Stimulated activated CD4-positive, alpha-beta T cell treated with anti-CD3 and anti-CD28 coated beads, Interleukin-2, amount 100 ng/mL, for 48 hours (primary cell): ENCODE measurements at regions not wholly inside any gene's neighbourhood (a gene's known extent, or its start where the extent isn't known, plus 50 kb on each side); places are given as distances from the start of the nearest gene placed in this dataset.
"Not testable (repeated sequence)": the region's sequence is repeated elsewhere in the genome, so short reads cannot be mapped to it uniquely, and the experiment has no call there.

ENCODE experiments used
- DNase-seq, 2 donors: peaks; one replicate each; pipeline ENCODE4 v3.0.0-alpha.2; 2020

- no peak for DNase-seq
Observed at GRCh38 chr6:44036699-44037101, 90.6 kb downstream of the MRPL14 start.

- DNase-seq, result no peak
Observed at GRCh38 chr6:44036196-44036595, 91.1 kb downstream of the MRPL14 start.

DNA sequence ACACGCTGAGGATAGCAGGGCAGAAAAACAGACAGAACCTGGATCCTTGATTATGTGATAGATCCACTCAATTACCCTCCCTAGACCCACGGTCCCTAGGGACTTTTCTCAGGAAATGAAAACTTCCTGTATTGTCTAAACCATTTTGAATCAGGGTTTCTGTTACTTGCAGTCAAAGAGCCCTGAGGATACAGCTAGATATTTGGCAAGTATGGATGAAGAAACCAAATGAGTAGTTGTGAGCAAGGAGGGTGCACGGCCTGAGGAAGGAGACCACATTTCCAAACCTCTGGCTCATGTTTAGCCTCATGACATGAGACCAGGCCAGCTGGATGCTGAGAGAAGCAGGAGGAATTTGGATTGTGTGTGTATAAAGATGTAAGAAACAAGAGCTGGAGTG is 91.6 kb downstream of the MRPL14 start:
- no peak for DNase-seq

- DNase-seq, result no peak
Observed at GRCh38 chr6:44034931-44035345, 92.3 kb downstream of the MRPL14 start.

DNA sequence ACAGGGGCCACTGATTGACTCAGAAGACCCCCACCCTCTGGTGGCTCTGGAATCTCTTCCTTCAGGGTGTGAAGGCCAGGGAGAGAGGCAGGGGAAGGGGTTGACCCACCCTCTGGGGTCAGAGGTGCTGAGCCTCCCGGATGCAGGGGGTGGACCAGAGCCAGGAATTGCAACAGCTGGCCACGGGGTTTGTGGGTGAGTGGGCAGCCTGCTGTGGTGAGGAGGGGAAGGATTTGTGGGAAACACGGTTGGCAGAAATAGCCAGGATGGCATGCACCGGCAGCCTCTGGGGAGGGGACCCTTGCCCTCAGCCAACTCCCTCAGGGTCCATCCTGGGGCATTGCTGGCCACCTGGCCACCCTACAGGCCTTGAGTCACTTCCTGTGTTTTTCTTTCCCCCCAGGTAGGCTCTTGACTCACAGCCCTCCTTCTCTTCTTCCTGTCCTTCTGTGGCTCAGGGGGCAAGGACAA is 92.8 kb downstream of the MRPL14 start:
- no peak for DNase-seq

DNA sequence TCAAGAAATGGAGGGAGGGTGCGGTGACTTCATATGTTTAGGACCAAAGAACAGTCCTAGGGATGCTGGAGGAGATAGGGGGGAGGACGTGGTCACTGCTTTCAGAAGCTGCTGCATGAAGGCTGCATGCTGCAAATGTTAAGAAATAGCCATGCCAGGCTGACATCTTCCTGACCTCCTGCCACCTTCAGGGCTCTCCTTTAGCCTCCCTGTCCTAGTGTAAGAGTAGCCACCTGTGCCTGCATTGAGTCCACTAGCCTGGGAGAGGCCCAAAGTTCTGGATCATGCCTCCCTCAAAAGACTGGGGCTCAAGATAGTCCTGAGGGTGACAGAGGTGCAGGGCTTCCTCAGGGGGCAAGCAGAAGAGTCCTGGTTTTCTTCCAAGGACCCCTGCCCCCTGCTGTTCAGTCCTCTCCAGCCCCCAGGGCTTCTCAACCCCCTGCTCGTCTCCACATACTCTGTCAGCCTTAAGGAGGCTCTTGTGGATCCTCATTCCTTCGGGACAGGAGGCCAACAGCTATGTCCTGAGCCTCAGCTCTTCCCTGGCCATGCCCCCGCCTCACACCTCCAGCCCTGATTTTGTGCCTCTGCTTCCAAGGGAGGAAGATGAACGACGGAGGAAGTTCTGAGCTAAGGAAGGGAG is 96.3 kb downstream of the MRPL14 start:
- no peak for DNase-seq

GRCh38 chr6:44029444-44030185 is 97.6 kb downstream of the MRPL14 start:
- no peak for DNase-seq

DNA sequence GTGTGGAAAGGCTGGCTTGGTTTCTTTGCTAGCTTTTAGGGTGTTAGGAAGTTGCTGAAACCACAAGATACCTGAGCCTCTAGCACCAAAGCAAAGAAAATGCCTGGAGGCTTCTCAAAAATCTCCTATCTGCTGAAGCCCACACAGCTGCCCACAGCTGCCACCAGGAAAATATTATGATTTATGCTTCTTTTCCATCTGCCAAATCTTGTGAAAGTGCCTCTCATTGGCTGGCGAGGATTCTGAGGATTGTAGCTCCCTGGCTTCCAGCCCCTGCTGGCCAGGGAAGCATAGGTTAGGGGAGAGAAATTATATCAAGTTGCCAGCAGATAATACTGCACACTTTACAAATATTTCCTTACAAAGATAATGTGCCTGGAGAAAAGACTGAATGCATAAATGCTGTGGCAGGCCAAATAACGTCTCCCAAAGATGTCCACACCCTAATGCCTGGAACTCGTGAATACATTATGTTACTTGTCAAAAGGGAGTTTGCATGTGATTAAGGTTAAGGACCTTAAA is 98.4 kb downstream of the MRPL14 start:
- no peak for DNase-seq

DNA sequence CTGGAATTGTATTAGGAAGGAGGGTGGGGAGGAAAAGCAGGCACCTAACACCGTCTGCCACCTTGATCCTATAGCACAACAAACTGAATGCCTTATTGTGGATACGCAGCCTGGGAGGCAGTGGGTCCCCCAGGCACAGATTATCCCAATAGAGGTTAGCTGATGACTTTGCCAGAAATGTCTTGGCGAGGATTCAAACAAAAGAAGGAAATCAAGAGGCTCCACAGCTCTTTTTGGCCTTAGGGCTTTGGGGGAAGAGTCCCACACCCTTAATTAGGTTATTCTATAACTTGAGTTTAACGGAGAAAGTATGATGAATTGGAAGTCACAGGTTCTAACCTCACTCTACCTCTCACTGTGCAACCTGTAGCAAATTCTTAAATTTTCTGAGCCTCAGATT is 102.0 kb downstream of the MRPL14 start:
- no peak for DNase-seq

DNA sequence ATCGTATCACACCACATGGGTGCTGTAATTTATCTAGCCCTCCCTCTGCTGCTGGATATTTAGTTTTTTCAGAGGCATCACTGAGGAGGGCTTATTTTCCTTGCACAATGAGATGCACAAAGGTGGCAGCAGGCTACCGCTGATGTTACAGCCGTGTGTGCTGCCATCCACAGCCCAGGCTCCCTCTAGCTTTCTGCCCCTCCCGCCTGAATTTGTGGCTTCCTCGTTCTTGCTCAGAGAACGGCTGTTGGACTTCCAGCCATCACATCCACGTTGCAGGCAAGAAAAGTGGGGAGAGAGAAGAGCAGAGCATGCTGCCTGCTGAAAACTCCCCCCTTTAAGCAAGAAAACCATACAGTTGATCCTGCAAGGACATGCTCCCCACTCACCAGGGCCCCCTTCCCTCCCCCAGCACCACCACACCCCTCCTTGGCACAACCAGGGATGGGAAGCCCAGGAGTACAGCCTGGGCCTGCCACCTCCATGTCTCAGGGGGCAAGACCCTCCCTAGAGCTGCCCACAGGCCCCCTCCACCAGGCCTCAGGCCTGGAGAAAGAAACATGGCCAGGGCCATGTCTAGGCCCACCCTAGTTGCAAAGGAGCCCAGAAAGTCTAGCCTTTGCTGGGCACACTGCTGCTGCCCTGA is 102.6 kb downstream of the MRPL14 start:
- DNase-seq, result no peak

DNA sequence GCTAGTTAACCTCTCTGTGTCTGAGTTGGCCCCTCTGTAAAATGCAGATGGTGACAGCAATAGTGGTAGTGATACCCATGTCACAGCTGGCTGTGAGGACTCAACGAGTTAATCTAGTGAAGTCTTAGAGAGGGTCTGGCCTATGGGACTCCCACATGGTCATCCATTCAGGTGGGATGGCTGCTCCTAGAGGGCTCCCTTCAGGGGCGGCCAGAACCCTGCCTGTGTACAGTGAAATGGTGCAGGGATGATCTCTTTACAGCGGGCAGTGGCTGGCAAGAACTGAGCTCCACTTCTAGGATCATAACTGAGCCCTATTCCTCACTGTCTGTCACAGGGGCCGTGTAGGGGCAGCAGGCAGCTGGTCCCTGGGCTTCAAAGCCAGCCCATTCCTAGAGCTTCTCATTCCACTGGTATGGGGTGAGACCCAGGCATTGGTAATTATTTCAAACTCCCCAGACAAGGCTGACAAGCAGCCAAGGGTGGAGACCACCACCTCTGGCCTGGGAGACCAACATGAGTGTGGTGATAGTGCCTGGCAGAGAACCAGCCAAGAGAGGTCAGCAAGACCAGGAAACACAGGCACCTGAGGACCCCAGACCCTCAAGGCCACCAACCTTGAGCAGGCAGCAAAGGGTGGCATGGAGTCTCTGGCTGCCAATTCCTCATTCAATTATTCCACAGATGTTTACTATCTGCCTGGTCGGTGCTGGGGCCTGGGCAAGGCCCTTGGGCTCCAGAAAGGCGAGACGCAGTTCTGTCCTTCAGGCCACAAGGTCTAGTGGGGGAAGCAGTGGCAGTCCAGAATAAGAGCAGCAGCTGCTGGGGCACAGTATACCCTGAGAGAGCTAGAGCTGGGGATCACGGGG is 103.4 kb downstream of the MRPL14 start:
- DNase-seq, result no peak

- no peak for DNase-seq
Observed at GRCh38 chr6:44022671-44023352, 104.4 kb downstream of the MRPL14 start.

DNA sequence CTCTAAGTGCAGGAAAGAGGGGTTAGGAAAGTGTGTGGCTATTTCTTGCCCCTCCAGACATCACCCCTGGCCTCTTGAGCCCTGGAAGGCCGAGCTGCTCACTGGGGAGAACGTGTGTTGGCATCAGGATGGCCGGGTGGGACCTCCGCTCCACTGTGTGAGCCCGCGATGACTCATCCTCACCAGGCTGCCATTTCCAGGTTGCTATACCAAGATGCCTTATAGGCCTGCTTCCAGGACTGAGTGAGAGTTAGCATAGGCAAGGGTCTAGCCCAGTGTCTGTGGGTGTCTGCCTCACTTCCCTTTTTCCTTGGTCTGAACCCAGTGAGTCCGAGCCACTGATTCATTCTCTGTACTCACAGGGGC is 105.0 kb downstream of the MRPL14 start:
- no peak for DNase-seq

- DNase-seq, result no peak
Observed at GRCh38 chr6:44021589-44022295, 105.5 kb downstream of the MRPL14 start.

GRCh38 chr6:44020664-44021425 is 106.4 kb downstream of the MRPL14 start:
- DNase-seq, result no peak

DNA sequence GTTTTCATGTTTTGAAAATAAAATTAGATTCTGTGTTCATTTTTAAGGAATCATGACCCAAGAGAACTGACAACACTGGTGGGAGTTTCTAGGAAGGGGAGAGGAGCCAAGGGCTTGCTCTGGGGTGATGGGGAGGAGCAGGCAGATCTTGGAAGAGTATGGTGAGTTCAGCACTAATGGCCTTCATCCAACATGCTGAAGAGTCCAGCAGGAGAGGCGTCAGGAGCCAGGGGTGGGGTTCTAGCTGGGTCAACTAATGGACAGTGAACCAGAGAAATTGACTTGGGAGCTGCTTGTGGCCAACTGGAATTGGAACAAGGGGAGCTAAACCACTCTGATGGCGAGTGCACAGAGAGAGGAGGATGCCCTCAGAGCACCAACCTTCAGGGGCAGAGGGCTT is 107.1 kb downstream of the MRPL14 start:
- no peak for DNase-seq

GRCh38 chr6:44017307-44017706 is 109.9 kb downstream of the MRPL14 start:
- not testable (repeated sequence) for DNase-seq

DNA sequence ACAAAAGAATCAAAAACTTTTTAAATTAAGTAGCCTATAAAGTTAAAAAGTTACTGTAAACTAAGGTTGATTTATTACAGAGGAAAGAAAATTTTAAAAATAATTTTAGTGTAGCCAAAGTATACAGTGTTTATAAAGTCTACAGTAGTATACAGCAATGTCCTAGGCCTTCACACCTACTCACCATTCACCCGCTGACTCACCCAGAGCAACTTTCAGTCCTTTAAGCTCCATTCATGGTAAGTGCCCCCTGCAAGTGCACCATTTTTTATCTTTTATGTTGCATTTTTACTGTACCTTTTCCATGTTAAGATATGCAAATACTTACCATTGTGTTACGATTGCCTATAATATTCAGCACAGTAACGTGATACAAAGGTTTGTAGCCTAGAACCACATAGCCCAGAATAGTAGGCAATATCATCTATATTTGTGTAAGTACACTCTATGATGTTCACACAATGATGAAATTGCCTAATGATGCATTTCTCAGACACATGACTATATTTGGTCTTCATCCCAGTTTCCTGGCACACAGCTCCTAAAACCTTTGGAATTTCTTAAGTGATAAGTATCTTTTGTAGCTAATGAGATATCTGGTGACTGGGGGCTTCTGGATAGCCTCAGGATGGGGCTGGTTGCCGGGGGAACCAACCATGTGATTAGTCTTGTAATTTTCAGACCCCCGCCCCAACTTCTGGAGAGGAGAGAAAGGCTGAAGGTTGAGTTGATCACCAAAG is 111.0 kb downstream of the MRPL14 start:
- no peak for DNase-seq

GRCh38 chr6:44012078-44012493 is 115.2 kb downstream of the MRPL14 start:
- no peak for DNase-seq

DNA sequence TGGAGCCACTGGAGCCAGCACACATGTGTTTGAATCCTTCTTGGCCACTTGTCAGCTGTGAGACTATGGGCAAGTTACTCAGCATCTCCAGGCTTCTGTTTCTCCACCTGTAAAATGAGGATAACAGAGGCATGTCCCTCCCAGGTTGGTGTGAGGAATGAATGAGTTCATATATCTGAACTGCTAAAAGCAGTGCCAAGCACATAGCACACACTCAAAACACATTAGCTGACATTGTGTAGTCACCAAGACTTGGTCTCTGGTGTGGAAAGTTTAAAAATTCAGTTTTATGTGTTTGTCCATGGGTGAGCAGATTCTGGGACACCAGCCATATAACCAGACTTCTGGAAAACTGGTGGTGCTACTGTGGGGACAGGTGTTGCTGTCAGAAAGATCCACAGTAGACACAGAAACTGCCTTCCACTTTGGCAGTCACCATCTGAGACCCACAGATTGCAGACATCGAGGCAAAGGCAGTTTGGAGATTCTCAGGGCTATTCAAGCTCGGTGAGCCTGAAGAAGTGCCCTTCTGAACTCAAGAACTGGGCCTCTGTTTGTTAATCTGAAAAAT is 115.8 kb downstream of the MRPL14 start:
- no peak for DNase-seq
